ENCODE measurements at regions not wholly inside any gene's neighbourhood (a gene's known extent, or its start where the extent isn't known, plus 50 kb on each side); places are given as distances from the start of the nearest gene placed in this dataset.

DNA sequence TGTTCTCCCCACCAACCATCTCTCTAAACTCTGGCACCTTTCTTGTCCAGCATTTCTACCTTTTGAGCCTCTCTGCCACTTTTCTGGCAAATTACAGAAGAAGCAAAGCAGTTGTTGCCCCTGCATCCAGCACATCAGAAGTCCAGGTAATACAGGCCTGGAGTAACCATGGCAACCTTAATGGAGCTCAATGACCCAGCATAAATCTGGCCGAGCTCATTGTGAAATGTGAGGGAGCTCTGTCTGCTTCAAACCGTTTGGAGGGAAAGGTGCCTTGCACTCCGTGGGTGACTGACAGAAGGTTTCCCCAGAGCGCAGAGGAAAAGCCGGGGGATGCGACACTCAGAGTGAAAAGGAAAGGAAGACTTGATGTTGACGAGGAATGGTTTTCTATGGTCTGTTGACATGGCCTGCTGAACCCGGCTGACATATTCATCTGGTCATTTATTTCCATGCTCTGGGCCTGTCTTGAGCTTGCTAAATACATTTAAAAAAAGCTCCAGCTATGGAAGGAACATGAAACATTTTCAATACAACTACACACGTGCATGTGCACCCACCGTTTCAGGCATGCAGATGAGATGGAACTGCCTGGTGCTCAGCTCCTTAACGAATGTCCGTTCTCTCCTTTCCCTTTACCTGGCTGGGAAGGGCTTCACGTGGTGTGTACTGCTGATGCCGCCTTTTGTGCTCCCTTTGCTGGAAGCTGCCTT lies 74.9 kb downstream of the ADRA2A start:
- WGBS = 67% methylated on average over 14 of the region's 14 CpGs
- DNase-seq (ENCODE audit: low spot score in 2 of 2) = no peak

GRCh38 chr10:111156754-111157153 lies 79.9 kb downstream of the ADRA2A start:
- H3K27ac ChIP-seq = no peak overlapping the region
- WGBS = 79% methylated on average over 2 of the region's 2 CpGs
- H3K27me3 ChIP-seq = peaks cover 21% of the 10 kb centered on the region
- no peaks in the 10 kb centered on the region for H3K36me3 ChIP-seq
- H3K9me3 ChIP-seq = no peaks in the 10 kb centered on the region
- no peaks in the 10 kb centered on the region for H3K4me1 ChIP-seq
- TF ChIP-seq POLR2AphosphoS5 (IDR thresholded peaks at IDR 0.05) (no peak), CTCF (IDR thresholded peaks at IDR 0.05) (no peak), EP300 (IDR thresholded peaks at IDR 0.05) (no peak), POLR2A (IDR thresholded peaks at IDR 0.05) (no peak)
- no peak for DNase-seq (ENCODE audit: low spot score in 2 of 2)
- H3K4me3 ChIP-seq = no peak overlapping the region

More for the DNA sequence above, 74.9 kb downstream of the ADRA2A start:
- H3K27ac ChIP-seq = no peak overlapping the region
- H3K9me3 ChIP-seq = no peaks in the 10 kb centered on the region
- TF ChIP-seq EP300 (IDR thresholded peaks at IDR 0.05) = no peak
- TF ChIP-seq CTCF (IDR thresholded peaks at IDR 0.05) = no peak
- no peak for TF ChIP-seq POLR2A (IDR thresholded peaks at IDR 0.05)
- no peak for TF ChIP-seq POLR2AphosphoS5 (IDR thresholded peaks at IDR 0.05)
- H3K27me3 ChIP-seq = peaks cover 12% of the 10 kb centered on the region
- H3K36me3 ChIP-seq = no peaks in the 10 kb centered on the region
- no peaks in the 10 kb centered on the region for H3K4me1 ChIP-seq
- H3K4me3 ChIP-seq = no peak overlapping the region

DNA sequence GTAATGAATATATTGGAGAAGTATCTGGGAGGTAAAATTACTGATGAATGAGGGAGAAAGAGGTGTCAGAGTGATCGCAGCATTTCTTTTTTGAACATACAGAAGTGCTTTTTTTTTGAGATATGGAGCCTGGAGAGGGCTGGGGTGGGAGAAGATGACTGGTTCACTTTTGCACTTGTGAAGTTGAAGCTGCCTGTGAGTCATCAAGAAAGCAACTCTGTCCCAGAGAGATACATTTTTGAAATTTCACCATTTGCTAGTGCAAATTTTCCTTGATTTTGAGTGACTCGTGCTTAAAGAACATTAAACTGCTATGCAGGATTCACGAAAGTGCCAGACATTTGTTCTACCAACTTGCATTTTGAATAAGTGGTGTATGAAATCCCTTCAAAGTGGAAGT lies 81.8 kb downstream of the ADRA2A start:
- no peaks in the 10 kb centered on the region for H3K36me3 ChIP-seq
- H3K4me3 ChIP-seq = no peak overlapping the region
- TF ChIP-seq POLR2A (IDR thresholded peaks at IDR 0.05) = no peak
- TF ChIP-seq CTCF (IDR thresholded peaks at IDR 0.05) = no peak
- no peak for TF ChIP-seq POLR2AphosphoS5 (IDR thresholded peaks at IDR 0.05)
- no peak for TF ChIP-seq EP300 (IDR thresholded peaks at IDR 0.05)
- WGBS = 60% methylated on average over 3 of the region's 3 CpGs
- H3K4me1 ChIP-seq = no peaks in the 10 kb centered on the region
- H3K27ac ChIP-seq = no peak overlapping the region
- no peaks in the 10 kb centered on the region for H3K9me3 ChIP-seq
- peaks cover 21% of the 10 kb centered on the region for H3K27me3 ChIP-seq
- DNase-seq (ENCODE audit: low spot score in 2 of 2) = no peak

DNA sequence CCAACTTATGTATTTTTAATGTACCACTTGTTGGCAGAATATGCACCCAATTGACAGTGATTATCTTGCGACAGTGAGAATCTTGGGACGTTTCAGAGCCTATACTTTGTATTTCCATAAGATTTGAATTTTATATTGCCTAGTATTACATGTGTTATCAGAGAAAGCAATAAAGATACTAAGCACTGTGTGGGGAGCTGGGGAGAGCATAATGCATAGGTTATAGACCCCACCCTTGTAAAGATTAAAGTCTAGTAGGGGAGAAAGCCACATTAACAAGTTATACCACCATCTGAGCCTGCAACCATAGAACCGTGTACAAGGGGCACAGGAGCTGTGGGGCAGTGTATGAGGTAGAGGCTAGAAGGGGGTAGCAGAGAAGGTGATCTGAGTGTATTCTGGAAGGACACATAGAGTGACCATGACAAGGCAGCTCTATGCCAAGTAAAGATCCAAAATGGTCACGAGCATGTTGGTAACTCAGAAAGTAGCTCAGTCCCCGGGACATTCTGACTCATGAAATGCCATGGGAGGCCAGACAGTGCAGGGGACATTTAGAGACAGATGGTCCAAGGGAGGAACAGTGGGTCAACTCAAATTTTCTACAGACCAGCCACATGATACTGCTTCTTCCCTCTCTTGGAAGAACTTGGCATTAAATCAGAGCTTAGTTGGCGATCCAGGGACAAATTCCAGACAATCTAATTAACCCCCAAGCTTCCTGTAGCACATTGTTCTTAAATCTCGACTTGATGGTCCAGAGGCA lies 84.5 kb downstream of the ADRA2A start:
- H3K27me3 ChIP-seq = peaks cover 13% of the 10 kb centered on the region
- no peak for TF ChIP-seq CTCF (IDR thresholded peaks at IDR 0.05)
- TF ChIP-seq POLR2A (IDR thresholded peaks at IDR 0.05) = no peak
- H3K4me3 ChIP-seq = no peak overlapping the region
- H3K4me1 ChIP-seq = no peaks in the 10 kb centered on the region
- no peaks in the 10 kb centered on the region for H3K36me3 ChIP-seq
- no peak overlapping the region for H3K27ac ChIP-seq
- no peak for DNase-seq (ENCODE audit: low spot score in 2 of 2)
- no peaks in the 10 kb centered on the region for H3K9me3 ChIP-seq
- WGBS = 68% methylated on average over 7 of the region's 7 CpGs

DNA sequence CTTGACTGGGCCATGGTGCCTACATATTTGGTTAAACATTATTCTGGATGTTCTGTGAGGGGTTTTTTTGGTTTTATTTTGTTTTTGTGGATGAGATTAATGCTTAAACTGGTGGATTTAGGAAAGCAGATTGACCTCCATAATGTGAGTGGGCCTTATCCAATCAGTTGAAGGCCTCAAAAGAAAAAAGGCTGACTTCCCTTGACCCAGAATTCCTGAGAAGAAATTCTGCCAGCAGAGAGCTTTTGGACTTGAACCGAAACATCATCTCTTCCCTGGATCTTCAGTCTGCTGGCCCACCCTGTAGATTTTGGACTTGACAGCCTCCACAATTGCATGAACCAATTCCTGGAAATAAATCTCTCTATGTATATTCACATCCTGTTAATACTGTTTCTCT lies 94.4 kb downstream of the ADRA2A start:
- H3K27ac ChIP-seq = no peak overlapping the region
- no peaks in the 10 kb centered on the region for H3K27me3 ChIP-seq
- WGBS = 92% methylated on average over 1 of the region's 1 CpG
- no peak for TF ChIP-seq POLR2AphosphoS5 (IDR thresholded peaks at IDR 0.05)
- no peak for TF ChIP-seq POLR2A (IDR thresholded peaks at IDR 0.05)
- TF ChIP-seq EP300 (IDR thresholded peaks at IDR 0.05) = no peak
- TF ChIP-seq CTCF (IDR thresholded peaks at IDR 0.05) = no peak
- H3K4me1 ChIP-seq = no peaks in the 10 kb centered on the region
- no peak for DNase-seq (ENCODE audit: low spot score in 2 of 2)
- H3K9me3 ChIP-seq = no peaks in the 10 kb centered on the region
- H3K4me3 ChIP-seq = no peak overlapping the region
- H3K36me3 ChIP-seq = no peaks in the 10 kb centered on the region
